GM20000 (cell line): ENCODE measurements at regions not wholly inside any gene's neighbourhood (a gene's known extent, or its start where the extent isn't known, plus 50 kb on each side); places are given as distances from the start of the nearest gene placed in this dataset.

Experiments used
- DNase-seq: peaks from one replicate; pipeline ENCODE4 v3.0.0; 2012; ENCODE audit warnings: low spot score
- CTCF ChIP-seq: IDR thresholded peaks from 2 replicates; pipeline ENCODE4 v1.5.1; 2012; ENCODE audit warnings: mild to moderate bottlenecking, control low read depth; ENCODE audit errors: extremely low read depth, missing control alignments

DNA sequence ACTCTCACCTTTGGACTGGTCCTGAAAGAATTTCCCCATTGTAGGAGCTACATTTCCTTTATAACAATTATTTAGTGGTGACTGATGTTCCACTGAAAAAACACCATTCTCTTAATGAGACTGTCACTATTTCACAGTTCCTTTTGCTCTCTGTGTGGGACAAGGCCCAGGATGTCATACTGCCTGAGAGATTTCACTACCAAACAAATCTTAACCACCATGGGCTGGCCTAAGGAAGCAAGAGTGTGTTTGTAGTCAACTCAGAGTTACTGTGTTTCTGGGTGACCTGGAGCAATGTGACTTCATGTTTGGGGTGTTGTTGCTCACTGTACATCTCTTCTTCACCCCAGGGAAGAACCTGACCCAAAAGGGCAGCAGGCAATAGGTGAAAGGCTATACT is 50.1 kb upstream of the ZNF608 start:
- peak; percentile 13 for DNase-seq
- no peak for TF ChIP-seq CTCF

- no peak for DNase-seq
- TF ChIP-seq CTCF, result no peak
These were observed 51.2 kb upstream of the ZNF608 start for GRCh38 chr5:124797665-124798087.

GRCh38 chr5:124798890-124799289 is 52.5 kb upstream of the ZNF608 start:
- no peak for DNase-seq
- TF ChIP-seq CTCF, result no peak

GRCh38 chr5:124801551-124801950 is 55.1 kb upstream of the ZNF608 start:
- no peak for TF ChIP-seq CTCF
- DNase-seq, result no peak

DNA sequence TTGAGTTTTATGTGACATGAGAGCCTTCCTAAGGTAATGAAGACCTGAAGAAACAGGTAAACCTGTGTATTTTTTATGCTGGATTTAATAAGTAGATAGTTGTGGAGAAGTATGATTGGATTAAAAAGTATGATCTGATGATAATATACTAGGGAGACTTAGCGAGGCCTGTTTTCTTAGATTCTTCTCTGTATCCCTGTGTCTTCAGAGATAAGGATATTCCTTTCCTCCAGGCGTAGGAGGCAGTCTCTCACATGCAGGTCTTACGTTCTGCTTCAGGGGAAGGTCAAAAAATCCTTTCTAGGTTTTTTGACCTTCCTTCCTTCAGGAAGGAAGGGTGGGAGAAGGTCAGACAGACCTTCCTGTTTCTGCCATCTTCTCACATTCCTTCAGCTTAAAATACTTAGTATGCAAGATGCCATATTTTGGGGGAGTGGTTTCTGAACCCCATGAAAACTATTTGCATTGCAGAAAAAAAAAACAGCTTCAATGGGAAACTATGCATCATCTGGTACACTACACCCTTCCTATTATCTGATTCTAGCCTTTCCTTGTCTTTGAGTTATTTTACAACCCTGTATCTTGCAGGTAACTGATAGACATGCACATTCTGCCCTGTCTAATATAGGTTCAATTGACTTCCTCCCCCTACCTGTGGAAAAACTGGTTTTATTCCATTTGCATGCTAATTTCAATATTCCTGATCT is 57.3 kb upstream of the ZNF608 start:
- TF ChIP-seq CTCF, result no peak
- no peak for DNase-seq

DNA sequence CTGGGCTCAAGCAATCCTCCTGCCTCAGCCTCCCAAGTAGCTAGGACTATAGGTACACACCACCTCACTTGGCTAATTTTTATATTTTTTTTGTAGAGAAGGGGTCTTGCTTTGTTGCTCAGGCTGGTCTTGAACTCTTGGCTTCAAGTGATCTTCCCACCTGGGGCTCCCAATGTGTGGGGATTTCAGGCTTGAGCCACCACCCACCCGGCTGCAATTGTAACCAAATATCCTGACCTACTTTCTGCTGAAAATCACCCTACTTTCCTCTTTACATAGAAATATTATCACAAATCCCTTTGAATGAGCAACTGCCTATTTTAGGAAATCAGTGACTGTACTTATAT is 59.6 kb upstream of the ZNF608 start:
- DNase-seq, result no peak
- TF ChIP-seq CTCF, result no peak

GRCh38 chr5:124806373-124807077 is 60.1 kb upstream of the ZNF608 start:
- TF ChIP-seq CTCF, result no peak
- no peak for DNase-seq
